ENCODE measurements at regions not wholly inside any gene's neighbourhood (a gene's known extent, or its start where the extent isn't known, plus 50 kb on each side); places are given as distances from the start of the nearest gene placed in this dataset.

GRCh38 chr2:3034396-3034795 is 343.2 kb downstream of the EIPR1 start:
- H2BK15ac ChIP-seq (ENCODE audit: low read length), result no peak overlapping the region
- no peak overlapping the region for H4K5ac ChIP-seq (ENCODE audit: insufficient read length, low read depth, low read length)
- no peaks in the 10 kb centered on the region for H4K20me1 ChIP-seq (replicated peaks in 1 of 2; ENCODE audit: control insufficient read depth in 1 of 2, insufficient read depth in 2 of 2, low read length in 2 of 2)
- no peak overlapping the region for H3K27ac ChIP-seq (ENCODE audit: low read depth, low read length)
- FAIRE-seq, result no peak
- no peak overlapping the region for H3K4me2 ChIP-seq (ENCODE audit: insufficient read depth in 1 of 2, low read depth in 2 of 2, low read length in 2 of 2)
- H3K9me3 ChIP-seq (ENCODE audit: insufficient read depth in 2 of 2, low read depth in 1 of 2, low read length in 1 of 2), result peaks cover 7 to 10% of the 10 kb centered on the region in 2 experiments; a peak in 3 of 4 replicates
- H4K91ac ChIP-seq (replicated peaks; ENCODE audit: insufficient read length, low read length), result no peak overlapping the region
- no peak overlapping the region for H3K9ac ChIP-seq (replicated peaks in 1 of 4; ENCODE audit: extremely low read depth in 1 of 4, low read depth in 3 of 4, low read length in 3 of 4)
- no peak for DNase-seq (ENCODE audit: low read depth in 1 of 2, low spot score in 2 of 2)
- 87% methylated on average over 7 of the region's 7 CpGs; no CpG with 5 or more reads in 1 of the 2 experiments for WGBS, 2 experiments (ENCODE audit: extremely low coverage in 1 of 2, insufficient coverage in 1 of 2, insufficient read length in 1 of 2, insufficient replicate concordance in 2 of 2, low coverage in 1 of 2, low lambda C conversion rate in 2 of 2, missing lambda C conversion rate in 1 of 2)
- no peak overlapping the region for H4K8ac ChIP-seq (ENCODE audit: extremely low read depth, insufficient read depth, low read length)
- no peak overlapping the region for H3K14ac ChIP-seq (ENCODE audit: insufficient read length)
- H3K4me3 ChIP-seq (ENCODE audit: extremely low read depth in 1 of 4, insufficient read depth in 2 of 4, low read depth in 3 of 4, low read length in 4 of 4), result no peak overlapping the region
- H3K23me2 ChIP-seq (ENCODE audit: low read depth, low read length), result no peaks in the 10 kb centered on the region
- H3K79me2 ChIP-seq (ENCODE audit: control insufficient read depth in 1 of 2, insufficient read depth in 2 of 2, low read length in 2 of 2), result no peaks in the 10 kb centered on the region
- no peak overlapping the region for H2AFZ ChIP-seq (ENCODE audit: low read length)
- H2BK120ac ChIP-seq (replicated peaks; ENCODE audit: low read depth, low read length), result no peak overlapping the region
- H3K4me1 ChIP-seq (replicated peaks in 1 of 4; ENCODE audit: control insufficient read depth in 3 of 4, insufficient read depth in 4 of 4, low read length in 3 of 4), result 0 out of 7 replicates have a peak, but pooled peaks cover 0 to 2% (median 0%) of the 10 kb centered on the region in 4 experiments
- ChIA-PET CTCF (ENCODE audit: partially characterized antibody) (no interaction called here), POLR2A (ENCODE audit: partially characterized antibody) (interaction anchor here (0.6 kb wide), 1 partner anchor 91 kb away, joined by 3 read pairs; no protein-coding TSS in a partner anchor)
- H3K18ac ChIP-seq (ENCODE audit: extremely low read depth, low read length), result no peak overlapping the region
- H3K23ac ChIP-seq (ENCODE audit: insufficient read length), result no peak overlapping the region
- H3K79me1 ChIP-seq (ENCODE audit: low read depth, low read length), result no peaks in the 10 kb centered on the region
- H3K27me3 ChIP-seq (replicated peaks in 1 of 4; ENCODE audit: control insufficient read depth in 3 of 4, extremely low read depth in 1 of 4, insufficient read depth in 3 of 4, low read length in 3 of 4), result no peaks in the 10 kb centered on the region
- no peak overlapping the region for H2BK12ac ChIP-seq (ENCODE audit: low read depth, low read length)
- H2BK5ac ChIP-seq (ENCODE audit: low read depth, low read length), result no peak overlapping the region
- no peak overlapping the region for H2AK5ac ChIP-seq (ENCODE audit: low read depth, low read length)
- H2BK20ac ChIP-seq (ENCODE audit: low read length), result no peak overlapping the region
- H3K36me3 ChIP-seq (ENCODE audit: control insufficient read depth in 2 of 4, insufficient read depth in 4 of 4, low read length in 3 of 4), result no peaks in the 10 kb centered on the region
- no peak overlapping the region for H3K56ac ChIP-seq (replicated peaks; ENCODE audit: insufficient read length, low read depth, low read length)
- no peak overlapping the region for H3K4ac ChIP-seq (replicated peaks; ENCODE audit: insufficient read length, low read depth, low read length)
- no peak for TF ChIP-seq CHD7 (IDR thresholded peaks at IDR 0.05; ENCODE audit: insufficient replicate concordance, low read length)

Data from H1 (cell line).